HepG2 (cell line): ENCODE measurements at regions not wholly inside any gene's neighbourhood (a gene's known extent, or its start where the extent isn't known, plus 50 kb on each side); places are given as distances from the start of the nearest gene placed in this dataset.

Experiments used
- ATAC-seq: fragments of 200-7000 bp; cut with Tn5 transposase; 3 replicates; pipeline ENCODE4 v1.9.1; 2020; ENCODE audit warnings: mild to moderate bottlenecking, moderate library complexity
- BruUV-seq: library from RNA; stranded (reverse); fragments of 400-500 nt; replicated peaks from 2 replicates; lab custom pipeline; 2021; lab: Mats Ljungman, UMichigan
- CTCF ChIA-PET: fragments of 300-600 bp; formaldehyde crosslinking; extraction: SDS; loops from one replicate; lab custom pipeline; 2021; ENCODE audit warnings: low total read pairs, inconsistent platforms, low intra/inter-chr PET ratio; lab: Yijun Ruan, JAX
- POLR2A ChIA-PET: fragments of 350-600 bp; sonication (Branson Sonifier 250); formaldehyde crosslinking; loops from one replicate; lab custom pipeline; 2020; ENCODE audit warnings: antibody characterized with exemption, inconsistent platforms; lab: Yijun Ruan, JAX
- DNase-seq: peaks from one replicate; pipeline ENCODE4 v3.0.0-alpha.2; 2015; ENCODE audit warnings: low spot score
- FAIRE-seq: peaks from 3 replicates; lab custom pipeline; 2011; peaks lifted over from hg19 to GRCh38; lab: Jason Lieb, UNC
- H2AFZ ChIP-seq: one replicate; pipeline ENCODE4 v1.6.1; 2011; ENCODE audit warnings: low read length, inconsistent platforms
- H3K27ac ChIP-seq: fragments of 300-600 bp; 3 replicates; pipeline ENCODE4 v1.8.0; 2011; ENCODE audit warnings: mixed run types, mild to moderate bottlenecking, mixed read lengths, low read length, inconsistent platforms; ENCODE audit not compliant: insufficient read depth; ENCODE audit errors: extremely low read length
- H3K27me3 ChIP-seq, 2 experiments: fragments of 200-600 bp in 1 of 2; 2 replicates in 1 of 2; 3 replicates in 1 of 2; pipeline versions ENCODE4 v1.6.0 to v1.8.0; 2011; ENCODE audit warnings: low read length in 2 of 2, mild to moderate bottlenecking in 2 of 2, moderate library complexity in 2 of 2, inconsistent platforms in 1 of 2; ENCODE audit not compliant: insufficient read depth in 2 of 2, control insufficient read depth in 1 of 2
- H3K36me3 ChIP-seq, 2 experiments: fragments of 200-600 bp in 1 of 2; replicated peaks in 1 of 2; 2 replicates in 1 of 2; 3 replicates in 1 of 2; pipeline versions ENCODE4 v1.5.1 to v1.8.0; 2011; ENCODE audit warnings: low read length in 2 of 2, inconsistent platforms in 1 of 2; ENCODE audit not compliant: insufficient read depth in 2 of 2, control insufficient read depth in 1 of 2
- H3K4me1 ChIP-seq: 2 replicates; pipeline ENCODE4 v1.5.1; 2012; ENCODE audit warnings: low read length, inconsistent platforms; ENCODE audit not compliant: insufficient read depth
- H3K4me2 ChIP-seq: 2 replicates; pipeline ENCODE4 v1.6.0; 2011; ENCODE audit warnings: low read depth, low read length, inconsistent platforms
- H3K4me3 ChIP-seq, 3 experiments: fragments of 200-600 bp in 1 of 3; sonication (generic), shearing (Covaris generic) in 1 of 3; replicated peaks in 1 of 3; 2 replicates each; pipeline ENCODE4 v1.5.1; 2011 to 2016; ENCODE audit warnings: low read length in 3 of 3, inconsistent platforms in 2 of 3, low read depth in 2 of 3, mild to moderate bottlenecking in 2 of 3, control low read depth in 1 of 3, mixed read lengths in 1 of 3; ENCODE audit not compliant: insufficient read depth in 1 of 3
- H3K79me2 ChIP-seq: one replicate; pipeline ENCODE4 v1.6.1; 2011; ENCODE audit warnings: low read length, inconsistent platforms; ENCODE audit not compliant: insufficient read depth
- H3K9ac ChIP-seq: 2 replicates; pipeline ENCODE4 v1.6.0; 2011; ENCODE audit warnings: mild to moderate bottlenecking, low read depth, low read length, inconsistent platforms; ENCODE audit not compliant: insufficient read depth
- H3K9me3 ChIP-seq: 2 replicates; pipeline ENCODE4 v1.5.1; 2012; ENCODE audit warnings: mild to moderate bottlenecking, low read length
- H4K20me1 ChIP-seq: 2 replicates; pipeline ENCODE4 v1.6.0; 2011; ENCODE audit warnings: inconsistent platforms, mild to moderate bottlenecking, low read length, moderate library complexity; ENCODE audit not compliant: insufficient read depth
- ARNT ChIP-seq: fragments of 450-650 bp; IDR thresholded peaks from 2 replicates; pipeline ENCODE4 v1.6.1; 2017
- KMT2B ChIP-seq: IDR thresholded peaks from 2 replicates; pipeline ENCODE4 v1.6.1; 2016; ENCODE audit warnings: missing genetic modification reagents, missing compliant biosample characterization
- MZF1 ChIP-seq: sonication (generic); formaldehyde crosslinking; IDR thresholded peaks from 2 replicates; pipeline ENCODE4 v1.8.1; 2023; ENCODE audit warnings: mild to moderate bottlenecking, missing genetic modification reagents, borderline replicate concordance
- PHF20 ChIP-seq: sonication (generic); formaldehyde crosslinking; IDR thresholded peaks from 2 replicates; pipeline ENCODE4 v1.5.0; 2020; ENCODE audit warnings: mild to moderate bottlenecking, missing genetic modification reagents
- PHF8 ChIP-seq: sonication (generic); formaldehyde crosslinking; IDR thresholded peaks from 2 replicates; pipeline ENCODE4 v1.5.0; 2020; ENCODE audit warnings: missing genetic modification reagents
- RFX1 ChIP-seq: fragments of 450-650 bp; IDR thresholded peaks from 2 replicates; pipeline ENCODE4 v1.6.1; 2017
- SAP130 ChIP-seq: IDR thresholded peaks from 2 replicates; pipeline ENCODE4 v1.6.1; 2016; ENCODE audit warnings: low read depth
- SNRNP70 ChIP-seq: fragments of 200-400 bp; formaldehyde crosslinking; IDR thresholded peaks from 2 replicates; pipeline ENCODE4 v1.6.1; 2017; ENCODE audit warnings: mild to moderate bottlenecking, low read depth, low read length, moderate library complexity
- TBL1XR1 ChIP-seq: fragments of 150-350 bp; IDR thresholded peaks from 2 replicates; pipeline ENCODE4 v1.6.1; 2014; ENCODE audit warnings: borderline replicate concordance, low read length; ENCODE audit not compliant: partially characterized antibody
- ZNF124 ChIP-seq: sonication (generic); formaldehyde crosslinking; IDR thresholded peaks from 2 replicates; pipeline ENCODE4 v1.4.0; 2020; ENCODE audit warnings: missing genetic modification reagents
- ZNF251 ChIP-seq: sonication (generic); formaldehyde crosslinking; IDR thresholded peaks from 2 replicates; pipeline ENCODE4 v1.9.0; 2021; ENCODE audit warnings: mild to moderate bottlenecking, missing genetic modification reagents
- ZNF382 ChIP-seq: sonication (generic); formaldehyde crosslinking; IDR thresholded peaks from 2 replicates; pipeline ENCODE4 v1.5.0; 2020; ENCODE audit warnings: missing genetic modification reagents, mild to moderate bottlenecking, borderline replicate concordance
- ZNF75D ChIP-seq: sonication (generic); formaldehyde crosslinking; IDR thresholded peaks from 2 replicates; pipeline ENCODE4 v1.8.1; 2023; ENCODE audit warnings: missing genetic modification reagents, mild to moderate bottlenecking, borderline replicate concordance
- ZNF772 ChIP-seq: sonication (generic); formaldehyde crosslinking; IDR thresholded peaks from 2 replicates; pipeline ENCODE4 v1.5.0; 2020; ENCODE audit warnings: mild to moderate bottlenecking, missing genetic modification reagents
- ZNF83 ChIP-seq: sonication (generic); formaldehyde crosslinking; IDR thresholded peaks from 2 replicates; pipeline ENCODE4 v1.4.0; 2020; ENCODE audit warnings: missing genetic modification reagents, mild to moderate bottlenecking, borderline replicate concordance
- WGBS: methylation state at CpG from one replicate; pipeline ENCODE4 v1.1.6; 2017; ENCODE audit warnings: low lambda C conversion rate; 5-methylcytosine and 5-hydroxymethylcytosine counted together
- in situ Hi-C: cut with HindIII; loops from 2 replicates; pipeline ENCODE4 v1.10.0; 2017; ENCODE audit warnings: low pct_unique_long_range_greater_than_20kb; ENCODE audit not compliant: extremely low pct_ligation_motif_present
- intact Hi-C: fragments of 100-400 bp; cut with micrococcal nuclease; formaldehyde crosslinking; loops from one replicate; pipeline ENCODE4 v1.10.0; 2022; ENCODE audit not compliant: unreplicated experiment
- TF ChIP-seq, protein P1 (sequence below): sonication (generic); formaldehyde crosslinking; IDR thresholded peaks from 2 replicates; pipeline ENCODE4 v1.4.0; 2020; ENCODE audit warnings: low read depth, missing genetic modification reagents

DNA sequence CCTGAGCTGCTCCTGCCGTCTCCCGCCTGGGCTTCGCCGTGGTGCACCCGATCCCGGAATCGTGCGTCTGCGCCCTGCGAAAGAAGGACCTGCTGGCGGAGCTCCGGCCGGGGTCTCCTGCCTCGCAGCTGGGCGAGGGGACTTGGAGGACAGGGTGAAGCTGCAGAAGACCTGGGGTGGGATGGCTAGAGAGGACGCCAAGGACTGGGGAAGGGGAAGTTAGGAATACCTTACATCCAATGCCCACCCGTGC is 150.2 kb downstream of the PRL start:
- BruUV-seq = no TSS peak
- Histone ChIP-seq H3K27me3 (no peaks in the 10 kb centered on the region; a peak in 1 of 5 replicates), H2AFZ (no peak overlapping the region), H3K9me3 (no peaks in the 10 kb centered on the region), H3K4me1 (peaks cover 26% of the 10 kb centered on the region), H3K79me2 (no peaks in the 10 kb centered on the region), H3K36me3 (no peaks in the 10 kb centered on the region), H3K4me3 (no peak overlapping the region), H4K20me1 (no peaks in the 10 kb centered on the region), H3K9ac (no peak overlapping the region), H3K4me2 (no peak overlapping the region), H3K27ac (no peak overlapping the region)
- intact Hi-C loops (no loop called here), in situ Hi-C loops (no loop called here)
- ChIA-PET CTCF (no interaction called here), POLR2A (no interaction called here)
- 80% methylated on average over 17 of the region's 17 CpGs for WGBS
- DNase-seq (no peak), ATAC-seq (no peak), FAIRE-seq (no peak)
- TF ChIP-seq SAP130 (CRISPR knock-in tag) (no peak), ZNF251 (CRISPR knock-in tag) (no peak), RFX1 (no peak), KMT2B (no peak), SNRNP70 (no peak), PHF8 (no peak), PHF20 (CRISPR knock-in tag) (no peak), ARNT (no peak), MZF1 (CRISPR knock-in tag) (no peak)

DNA sequence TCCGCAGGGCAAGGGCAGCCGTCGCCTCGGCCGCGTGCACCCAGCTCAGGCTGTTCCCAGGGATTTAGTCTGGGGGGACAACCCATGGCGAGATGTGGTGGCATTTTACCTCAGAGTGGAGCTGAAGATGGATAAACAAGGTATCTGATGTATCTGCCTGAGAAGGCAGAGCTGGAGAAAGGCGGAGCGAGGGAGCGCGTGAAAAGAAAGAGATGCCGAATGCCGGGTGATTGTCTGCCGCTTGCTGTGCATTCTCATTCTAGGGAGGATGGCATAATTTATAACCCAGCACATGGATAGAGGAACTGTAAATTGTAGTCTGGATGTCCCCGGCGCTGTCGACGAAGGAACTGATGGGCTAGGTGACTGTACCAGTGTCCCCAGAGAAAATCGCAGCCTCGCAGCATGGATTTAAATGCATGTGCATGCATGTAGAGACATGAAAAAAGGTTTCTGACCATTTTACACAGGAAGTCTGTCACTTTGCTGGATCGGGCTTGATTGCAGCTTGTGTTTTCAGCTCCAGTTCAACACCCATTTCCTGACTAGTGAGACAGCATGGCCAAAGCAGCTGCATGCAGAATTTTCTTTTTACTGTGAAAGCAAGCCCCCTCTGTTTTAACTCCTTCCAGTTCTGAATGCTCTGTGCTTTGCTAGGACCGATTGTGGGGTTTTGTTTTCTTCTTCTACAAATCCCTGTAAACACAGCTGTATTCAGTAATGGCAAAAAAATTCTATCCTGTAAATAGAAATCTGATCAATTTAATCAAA is 149.7 kb downstream of the PRL start:
- Histone ChIP-seq H3K4me1 (peaks cover 20% of the 10 kb centered on the region), H3K4me3 (no peak overlapping the region), H3K27me3 (no peaks in the 10 kb centered on the region; a peak in 1 of 5 replicates), H3K9ac (no peak overlapping the region), H3K79me2 (no peaks in the 10 kb centered on the region), H3K36me3 (no peaks in the 10 kb centered on the region), H3K27ac (no peak overlapping the region)
- no peak for ATAC-seq
- 76% methylated on average over 22 of the region's 22 CpGs for WGBS
- CTCF ChIA-PET = no interaction called here
- in situ Hi-C loops (no loop called here), intact Hi-C loops (no loop called here)
- FAIRE-seq = no peak
- TF ChIP-seq ZNF772 (CRISPR knock-in tag) (no peak), TBL1XR1 (no peak), ZNF83 (CRISPR knock-in tag) (no peak), ZNF382 (CRISPR knock-in tag) (no peak), ZNF124 (CRISPR knock-in tag) (no peak), ARNT (no peak), ZNF75D (no peak)
- TF ChIP-seq, protein P1, sequence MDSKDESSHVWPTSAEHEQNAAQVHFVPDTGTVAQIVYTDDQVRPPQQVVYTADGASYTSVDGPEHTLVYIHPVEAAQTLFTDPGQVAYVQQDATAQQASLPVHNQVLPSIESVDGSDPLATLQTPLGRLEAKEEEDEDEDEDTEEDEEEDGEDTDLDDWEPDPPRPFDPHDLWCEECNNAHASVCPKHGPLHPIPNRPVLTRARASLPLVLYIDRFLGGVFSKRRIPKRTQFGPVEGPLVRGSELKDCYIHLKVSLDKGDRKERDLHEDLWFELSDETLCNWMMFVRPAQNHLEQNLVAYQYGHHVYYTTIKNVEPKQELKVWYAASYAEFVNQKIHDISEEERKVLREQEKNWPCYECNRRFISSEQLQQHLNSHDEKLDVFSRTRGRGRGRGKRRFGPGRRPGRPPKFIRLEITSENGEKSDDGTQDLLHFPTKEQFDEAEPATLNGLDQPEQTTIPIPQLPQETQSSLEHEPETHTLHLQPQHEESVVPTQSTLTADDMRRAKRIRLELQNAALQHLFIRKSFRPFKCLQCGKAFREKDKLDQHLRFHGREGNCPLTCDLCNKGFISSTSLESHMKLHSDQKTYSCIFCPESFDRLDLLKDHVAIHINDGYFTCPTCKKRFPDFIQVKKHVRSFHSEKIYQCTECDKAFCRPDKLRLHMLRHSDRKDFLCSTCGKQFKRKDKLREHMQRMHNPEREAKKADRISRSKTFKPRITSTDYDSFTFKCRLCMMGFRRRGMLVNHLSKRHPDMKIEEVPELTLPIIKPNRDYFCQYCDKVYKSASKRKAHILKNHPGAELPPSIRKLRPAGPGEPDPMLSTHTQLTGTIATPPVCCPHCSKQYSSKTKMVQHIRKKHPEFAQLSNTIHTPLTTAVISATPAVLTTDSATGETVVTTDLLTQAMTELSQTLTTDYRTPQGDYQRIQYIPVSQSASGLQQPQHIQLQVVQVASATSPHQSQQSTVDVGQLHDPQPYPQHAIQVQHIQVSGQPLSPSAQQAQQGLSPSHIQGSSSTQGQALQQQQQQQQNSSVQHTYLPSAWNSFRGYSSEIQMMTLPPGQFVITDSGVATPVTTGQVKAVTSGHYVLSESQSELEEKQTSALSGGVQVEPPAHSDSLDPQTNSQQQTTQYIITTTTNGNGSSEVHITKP = no peak
- TF ChIP-seq, all 625 proteins: peak for 0
- POLR2A ChIA-PET = no interaction called here
- Histone ChIP-seq H2AFZ (no peak overlapping the region), H3K4me2 (no peak overlapping the region), H4K20me1 (no peaks in the 10 kb centered on the region), H3K9me3 (no peaks in the 10 kb centered on the region)
- BruUV-seq = no TSS peak
- no peak for DNase-seq
